PC-3 (cell line): ENCODE measurements at regions not wholly inside any gene's neighbourhood (a gene's known extent, or its start where the extent isn't known, plus 50 kb on each side); places are given as distances from the start of the nearest gene placed in this dataset.

Source experiments
- EZH2 ChIP-seq: fragments of 300-600 bp; sonication (generic); IDR thresholded peaks from one replicate; pipeline ENCODE4 v1.6.1; 2017; ENCODE audit warnings: antibody characterized with exemption, mild to moderate bottlenecking, low read length; ENCODE audit not compliant: unreplicated experiment
- EZH2phosphoT487 ChIP-seq: fragments of 300-600 bp; sonication (generic); IDR thresholded peaks from 2 replicates; pipeline ENCODE4 v1.6.1; 2018; ENCODE audit warnings: mild to moderate bottlenecking, antibody characterized with exemption, low read length, borderline replicate concordance
- TF ChIP-seq, protein P1 (sequence below): fragments of 300-600 bp; sonication (generic); conservative IDR thresholded peaks from 2 replicates; pipeline ENCODE4 v1.5.1; 2017; ENCODE audit warnings: antibody characterized with exemption, low read depth, mild to moderate bottlenecking, low read length

DNA sequence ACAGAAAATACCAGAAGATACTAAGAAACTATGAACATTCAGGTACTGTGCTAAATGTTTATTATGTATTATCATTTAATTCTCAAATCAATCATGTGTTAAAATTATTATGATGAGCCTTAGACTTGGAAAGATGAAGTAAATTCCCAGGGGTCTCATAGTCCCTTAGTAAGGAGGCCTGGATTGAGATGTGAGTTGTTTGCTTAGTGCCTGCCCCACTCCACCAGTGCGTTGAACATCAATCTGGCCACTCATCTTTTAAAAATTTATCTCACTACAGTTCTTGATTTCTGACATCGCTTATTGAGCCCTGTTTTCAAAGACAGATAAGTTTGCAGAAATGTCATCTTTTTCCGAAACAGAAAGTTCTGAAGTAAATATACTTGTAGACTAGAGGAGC, 618.4 kb upstream of the SEMA3D start:
- no peak for TF ChIP-seq EZH2
- TF ChIP-seq, protein P1, sequence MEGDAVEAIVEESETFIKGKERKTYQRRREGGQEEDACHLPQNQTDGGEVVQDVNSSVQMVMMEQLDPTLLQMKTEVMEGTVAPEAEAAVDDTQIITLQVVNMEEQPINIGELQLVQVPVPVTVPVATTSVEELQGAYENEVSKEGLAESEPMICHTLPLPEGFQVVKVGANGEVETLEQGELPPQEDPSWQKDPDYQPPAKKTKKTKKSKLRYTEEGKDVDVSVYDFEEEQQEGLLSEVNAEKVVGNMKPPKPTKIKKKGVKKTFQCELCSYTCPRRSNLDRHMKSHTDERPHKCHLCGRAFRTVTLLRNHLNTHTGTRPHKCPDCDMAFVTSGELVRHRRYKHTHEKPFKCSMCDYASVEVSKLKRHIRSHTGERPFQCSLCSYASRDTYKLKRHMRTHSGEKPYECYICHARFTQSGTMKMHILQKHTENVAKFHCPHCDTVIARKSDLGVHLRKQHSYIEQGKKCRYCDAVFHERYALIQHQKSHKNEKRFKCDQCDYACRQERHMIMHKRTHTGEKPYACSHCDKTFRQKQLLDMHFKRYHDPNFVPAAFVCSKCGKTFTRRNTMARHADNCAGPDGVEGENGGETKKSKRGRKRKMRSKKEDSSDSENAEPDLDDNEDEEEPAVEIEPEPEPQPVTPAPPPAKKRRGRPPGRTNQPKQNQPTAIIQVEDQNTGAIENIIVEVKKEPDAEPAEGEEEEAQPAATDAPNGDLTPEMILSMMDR = no peak
- no peak for TF ChIP-seq EZH2phosphoT487
